NCI-H345 treated with DMSO at 0.1 percent for 48 hours (cell line): ENCODE measurements at regions not wholly inside any gene's neighbourhood (a gene's known extent, or its start where the extent isn't known, plus 50 kb on each side); places are given as distances from the start of the nearest gene placed in this dataset.

Experiments used
- DNase-seq: peaks from one replicate; lab custom pipeline; 2025; ENCODE audit not compliant: unreplicated experiment; lab: John Stamatoyannopoulos, UW

- DNase-seq: peak; percentile 53
Measured at GRCh38 chr2:144217853-144218633, 301.9 kb downstream of the ZEB2 start.

DNA sequence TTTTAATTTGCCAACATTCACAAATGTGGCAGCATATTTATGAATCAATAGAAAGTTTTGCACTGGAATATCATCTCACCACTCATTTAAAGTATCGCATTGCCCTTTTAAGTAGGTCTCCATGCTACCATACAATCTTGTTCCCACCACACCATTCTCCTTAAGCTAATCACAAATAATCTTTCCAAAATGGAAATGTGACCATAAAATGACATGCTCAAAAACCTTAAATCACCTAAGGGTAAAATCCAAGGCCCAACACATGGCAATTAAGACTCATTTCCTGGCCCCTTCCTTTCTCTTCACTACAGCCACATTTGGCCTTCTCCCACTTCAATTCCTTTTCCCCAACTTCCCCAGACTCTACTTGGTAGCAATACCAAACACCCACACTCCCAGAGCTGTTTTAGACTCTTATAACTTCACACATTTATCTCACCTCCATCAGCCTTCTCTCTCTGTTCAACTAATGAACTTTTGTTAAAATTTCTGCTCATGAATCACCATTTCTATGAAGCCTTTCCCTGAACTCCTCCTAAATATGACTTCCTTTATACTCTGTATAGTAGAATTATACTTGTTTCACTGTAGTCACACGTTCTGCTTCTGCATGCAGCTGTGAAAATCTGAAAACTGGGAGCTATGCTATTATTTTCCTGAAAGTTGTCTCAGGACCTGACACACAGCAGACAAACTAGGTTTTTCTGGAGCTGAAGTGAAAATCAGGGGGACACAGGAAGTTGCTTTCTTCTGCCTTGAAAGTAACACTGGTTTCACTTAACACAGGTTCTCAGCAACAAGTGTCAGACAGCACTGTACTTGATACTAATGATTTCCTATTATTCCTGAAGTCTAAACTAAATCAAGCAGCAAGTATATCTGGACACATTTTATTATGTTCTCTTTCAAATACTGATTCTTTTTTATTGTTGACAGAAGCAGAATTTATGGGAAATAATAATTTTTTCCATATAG lies 303.9 kb downstream of the ZEB2 start:
- DNase-seq: no peak

DNA sequence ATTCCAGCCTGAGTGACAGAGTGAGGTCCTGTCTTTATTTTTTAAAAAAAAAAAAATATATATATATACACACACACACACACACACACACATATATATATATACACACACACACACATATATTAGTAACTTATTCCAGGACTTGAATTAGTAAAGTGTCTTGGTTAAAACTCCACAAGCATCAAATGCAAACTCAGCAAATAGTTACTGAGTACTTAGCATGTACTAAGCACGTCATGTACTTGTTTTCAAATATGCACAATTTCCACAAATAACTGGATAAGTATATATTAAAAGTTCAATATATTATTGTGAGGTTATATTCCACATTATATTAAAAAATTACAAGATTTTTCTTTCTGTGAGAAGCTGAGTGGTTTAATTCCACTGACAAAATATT lies 304.7 kb downstream of the ZEB2 start:
- no peak for DNase-seq

- no peak for DNase-seq
Measured at GRCh38 chr2:144213797-144214196, 306.1 kb downstream of the ZEB2 start.

- DNase-seq: no peak
Measured at GRCh38 chr2:144211826-144212225, 308.1 kb downstream of the ZEB2 start.

DNA sequence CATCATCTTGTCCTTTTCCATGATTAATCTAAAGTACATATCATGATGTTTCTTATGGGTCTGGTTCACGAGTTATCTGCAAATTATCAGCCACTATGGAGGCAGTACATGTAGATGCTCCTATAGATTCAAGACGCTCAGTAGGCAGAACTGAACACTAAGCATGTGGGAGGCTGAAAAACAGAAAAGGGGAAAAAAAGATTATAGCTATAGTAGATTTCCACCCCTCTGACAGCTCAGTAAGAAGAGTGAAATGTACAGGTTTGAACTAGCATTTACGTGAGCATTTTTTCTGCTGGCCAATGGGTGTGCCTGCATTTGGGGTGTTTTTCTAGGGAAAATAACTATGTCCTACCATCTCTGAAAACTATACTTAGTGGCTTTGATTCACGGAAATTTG lies 308.9 kb downstream of the ZEB2 start:
- no peak for DNase-seq

GRCh38 chr2:144210076-144210475 lies 309.8 kb downstream of the ZEB2 start:
- no peak for DNase-seq

GRCh38 chr2:144208924-144209323 lies 311.0 kb downstream of the ZEB2 start:
- no peak for DNase-seq

DNA sequence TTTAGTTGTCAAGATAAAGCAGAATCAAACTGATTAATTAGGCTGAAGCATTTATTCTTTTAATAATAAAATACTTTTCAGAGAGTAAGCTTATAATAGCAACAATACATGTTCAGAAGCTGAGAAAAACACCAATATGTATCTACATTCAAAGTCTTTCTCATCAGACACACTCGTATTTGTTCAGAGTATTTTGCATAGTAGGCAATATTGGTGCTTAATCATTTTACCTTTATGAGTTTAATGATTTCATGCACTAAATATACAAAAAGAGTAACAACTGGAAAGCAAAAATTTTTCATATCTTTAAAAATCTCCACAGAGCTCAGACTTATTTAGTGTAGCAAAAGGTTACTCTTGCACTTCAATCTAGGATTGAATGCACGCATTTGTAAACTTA lies 313.9 kb downstream of the ZEB2 start:
- DNase-seq: no peak

DNA sequence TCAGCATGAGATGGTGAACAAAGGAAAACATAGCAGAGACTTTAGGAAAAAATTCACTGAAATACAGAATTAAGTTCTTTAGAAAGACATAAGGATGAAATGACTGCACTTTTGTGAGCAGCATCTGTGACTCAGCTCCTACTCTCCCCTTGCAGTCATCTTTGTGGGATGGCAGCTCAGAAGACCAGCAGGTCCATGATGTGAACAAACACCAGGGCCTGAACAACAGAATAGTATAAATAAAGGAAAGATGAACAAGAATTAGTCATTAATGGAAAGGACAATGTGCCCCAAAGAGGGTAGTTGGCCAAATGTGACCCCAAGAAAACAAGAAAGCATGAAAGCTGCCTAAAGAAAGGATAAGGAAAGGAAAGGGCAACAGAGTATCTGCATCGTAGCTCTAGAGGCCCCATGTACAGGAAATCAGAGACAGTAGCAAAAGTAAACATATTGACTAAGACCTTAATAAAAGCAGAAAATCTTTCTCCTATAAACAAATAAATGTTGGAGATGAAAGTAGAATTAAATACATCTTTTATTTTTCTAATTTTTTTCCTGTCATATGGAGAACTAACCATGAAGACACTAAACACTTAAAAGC lies 318.0 kb downstream of the ZEB2 start:
- DNase-seq: no peak

DNA sequence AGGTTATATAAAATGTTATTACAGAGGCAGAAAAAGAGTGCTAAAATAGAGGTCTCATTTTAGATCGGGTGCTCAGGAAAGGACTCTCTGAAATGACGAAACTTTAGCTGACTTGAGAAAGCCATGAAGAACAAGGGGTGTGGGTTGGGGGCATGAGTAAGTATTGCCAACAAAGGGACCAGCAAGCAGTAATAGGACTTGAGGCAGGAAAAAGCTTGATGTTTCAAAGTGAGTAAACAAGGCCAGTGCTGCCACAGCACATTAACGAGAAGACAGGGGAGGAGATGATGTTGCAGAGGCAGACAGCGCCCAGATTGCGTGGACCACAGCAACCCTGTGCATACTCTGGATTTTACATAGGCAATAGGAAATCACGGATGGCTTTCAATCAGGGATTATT lies 318.8 kb downstream of the ZEB2 start:
- no peak for DNase-seq

DNA sequence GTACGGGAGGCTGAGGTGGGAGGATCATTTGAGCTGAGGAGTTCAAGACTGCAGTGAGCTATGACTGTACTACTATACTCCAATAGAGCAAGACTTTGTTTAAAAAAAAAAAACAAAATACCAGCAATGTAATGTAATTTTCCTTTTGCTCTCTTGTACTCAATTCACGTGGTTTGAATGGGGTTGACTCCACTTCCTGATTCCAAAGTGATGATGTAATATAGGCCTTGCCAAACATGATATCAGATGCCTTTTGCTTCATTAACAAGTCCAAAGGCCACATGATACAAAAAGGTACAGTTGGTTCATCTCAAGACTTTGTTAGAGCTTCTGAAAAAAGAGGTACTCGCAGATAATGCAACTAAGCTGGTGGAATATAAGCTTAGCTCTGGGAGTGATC lies 321.8 kb downstream of the ZEB2 start:
- no peak for DNase-seq

- no peak for DNase-seq
Measured at GRCh38 chr2:144194326-144195071, 325.4 kb downstream of the ZEB2 start.

DNA sequence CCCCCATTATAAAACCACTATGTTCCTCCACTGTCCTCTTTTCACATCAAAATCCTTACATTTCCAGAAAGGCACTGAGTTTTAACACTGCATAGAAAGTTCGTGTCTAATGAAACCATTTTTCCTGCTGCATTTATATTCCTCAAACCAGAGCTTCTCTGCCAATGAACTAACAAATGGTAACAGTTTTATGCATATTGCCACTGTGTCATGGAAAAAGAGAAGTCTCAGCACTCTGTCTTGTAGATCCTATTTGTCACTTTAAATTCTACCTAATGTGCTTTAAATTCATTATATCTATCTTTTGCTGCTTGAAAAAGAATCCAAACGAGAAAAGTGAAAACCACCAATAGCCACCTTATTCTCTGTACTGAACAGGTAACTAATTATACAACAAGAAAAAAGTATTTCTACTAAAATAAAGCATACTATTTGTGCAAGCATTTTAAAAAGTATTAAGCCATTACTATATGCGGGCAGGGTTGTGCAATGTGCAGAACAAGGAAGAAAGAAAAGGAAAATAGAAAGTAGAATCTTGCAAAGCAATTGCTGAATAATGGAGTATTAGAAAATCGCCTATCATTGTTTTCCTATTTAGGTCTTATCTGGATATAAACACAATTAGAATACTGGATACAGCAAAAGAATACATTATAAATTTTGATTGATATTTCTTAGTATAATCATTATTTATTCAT lies 328.9 kb downstream of the ZEB2 start:
- DNase-seq: no peak

DNA sequence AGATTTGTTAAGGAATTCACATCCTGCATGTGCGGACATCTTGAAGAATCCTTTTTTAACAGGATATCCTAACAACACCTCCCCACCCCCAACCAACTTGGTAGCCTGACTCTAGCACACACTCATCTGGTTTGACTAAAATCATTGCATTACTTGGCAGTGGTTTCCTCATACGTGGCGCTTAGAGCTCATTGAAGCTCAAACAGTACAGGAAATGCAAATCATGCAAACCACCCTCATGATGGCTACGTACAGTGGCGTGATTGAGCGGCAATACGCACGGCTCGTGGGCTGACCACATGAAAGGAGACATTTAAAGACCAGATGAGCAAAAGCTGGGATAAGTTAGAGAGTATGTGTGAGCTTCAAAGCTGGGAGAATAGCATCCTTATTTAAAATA lies 336.2 kb downstream of the ZEB2 start:
- DNase-seq: no peak

- DNase-seq: no peak
Measured at GRCh38 chr2:144181001-144181400, 338.9 kb downstream of the ZEB2 start.

- no peak for DNase-seq
Measured at GRCh38 chr2:144180131-144180530, 339.8 kb downstream of the ZEB2 start.

DNA sequence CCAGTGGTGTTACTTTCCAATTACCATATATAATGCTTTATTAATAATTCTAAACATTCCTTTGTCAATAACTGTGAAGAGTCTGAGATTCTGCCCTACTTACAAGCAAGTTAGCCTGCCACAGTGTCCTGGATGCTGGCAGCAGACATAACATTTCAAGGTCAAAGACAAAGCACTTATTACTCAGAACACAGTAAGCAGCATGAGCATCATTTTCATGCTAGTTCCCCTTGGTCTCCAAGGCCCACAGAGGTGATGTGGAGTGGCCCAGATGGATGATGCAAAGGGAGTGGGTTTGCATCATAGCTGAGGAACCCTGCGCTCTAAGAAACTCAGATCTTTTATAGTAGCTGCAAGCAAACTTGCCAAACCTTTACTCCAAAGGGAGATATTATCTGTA lies 349.7 kb downstream of the ZEB2 start:
- DNase-seq: no peak

DNA sequence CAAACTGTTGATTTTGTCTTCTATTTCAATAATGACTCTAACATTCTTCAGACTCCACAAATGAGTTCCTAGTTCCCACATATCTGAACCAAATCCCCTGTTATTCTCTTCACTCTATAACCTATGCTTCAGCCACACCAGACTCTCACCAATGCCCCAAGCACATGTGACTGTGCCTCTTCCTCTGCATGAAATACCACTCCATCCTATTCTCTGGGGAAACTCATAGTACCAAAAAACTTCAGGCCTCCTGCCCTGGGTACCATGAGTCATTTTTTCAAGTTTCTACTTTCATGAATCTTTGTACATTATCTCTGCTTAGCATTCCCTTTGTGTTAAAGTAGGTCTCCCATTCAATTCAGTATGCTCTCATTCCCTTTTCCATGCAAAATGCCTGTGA lies 353.2 kb downstream of the ZEB2 start:
- DNase-seq: no peak

- no peak for DNase-seq
Measured at GRCh38 chr2:144165599-144166250, 354.2 kb downstream of the ZEB2 start.
